Nephron progenitor cell (in vitro differentiated cells): ENCODE measurements at regions not wholly inside any gene's neighbourhood (a gene's known extent, or its start where the extent isn't known, plus 50 kb on each side); places are given as distances from the start of the nearest gene placed in this dataset.

Source experiments
- DNase-seq: peaks from one replicate; pipeline ENCODE4 v3.0.0; 2021
- H3K27ac Mint-ChIP-seq: 2 replicates; pipeline ENCODE4 v1.8.0; 2021; ENCODE audit warnings: mild to moderate bottlenecking, moderate library complexity, mixed read lengths
- H3K27me3 Mint-ChIP-seq: 2 replicates; pipeline ENCODE4 v1.8.0; 2021; ENCODE audit warnings: mild to moderate bottlenecking, low read depth, mixed read lengths; ENCODE audit not compliant: poor library complexity
- H3K36me3 Mint-ChIP-seq: 2 replicates; pipeline ENCODE4 v1.8.0; 2021; ENCODE audit warnings: low read depth, mixed read lengths
- H3K4me1 Mint-ChIP-seq: 2 replicates; pipeline ENCODE4 v1.8.0; 2021; ENCODE audit warnings: mixed read lengths
- H3K4me3 Mint-ChIP-seq: 2 replicates; pipeline ENCODE4 v1.8.0; 2021; ENCODE audit warnings: mild to moderate bottlenecking, moderate library complexity, mixed read lengths
- H3K9me3 Mint-ChIP-seq: 2 replicates; pipeline ENCODE4 v1.8.0; 2021; ENCODE audit warnings: mild to moderate bottlenecking, moderate library complexity, mixed read lengths
- TF ChIP-seq, protein P1 (sequence below): fragments of 200-600 bp; sonication (generic); IDR thresholded peaks from 2 replicates; pipeline ENCODE4 v1.5.0; 2021; ENCODE audit warnings: antibody characterized with exemption

DNA sequence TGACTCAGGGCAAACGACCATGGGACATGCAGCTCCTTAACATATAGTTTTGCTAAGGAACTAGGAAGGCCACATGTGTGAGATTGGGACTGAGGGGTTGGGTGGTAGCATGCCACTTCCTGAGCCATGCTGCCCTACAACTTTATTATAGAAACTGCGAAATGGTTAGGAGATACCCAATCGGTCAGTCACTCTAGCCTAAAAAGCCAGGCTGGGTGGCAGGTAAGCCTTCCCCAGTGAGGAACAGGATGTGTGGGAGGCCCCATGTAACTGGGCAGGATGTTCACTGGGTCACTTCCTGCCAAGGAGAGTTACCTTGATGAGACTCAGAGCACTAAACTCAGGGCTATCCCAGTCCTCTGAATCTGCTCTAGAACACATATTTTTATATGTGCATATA lies 123.5 kb downstream of the MAP3K7 start:
- no peak overlapping the region for H3K27ac Mint-ChIP-seq
- peaks cover 29% of the 10 kb centered on the region for H3K4me1 Mint-ChIP-seq
- no peaks in the 10 kb centered on the region for H3K27me3 Mint-ChIP-seq
- peaks cover 21% of the 10 kb centered on the region for H3K9me3 Mint-ChIP-seq
- no peak overlapping the region for H3K4me3 Mint-ChIP-seq
- peaks cover 4% of the 10 kb centered on the region for H3K36me3 Mint-ChIP-seq
- DNase-seq, result no peak
- TF ChIP-seq, protein P1, sequence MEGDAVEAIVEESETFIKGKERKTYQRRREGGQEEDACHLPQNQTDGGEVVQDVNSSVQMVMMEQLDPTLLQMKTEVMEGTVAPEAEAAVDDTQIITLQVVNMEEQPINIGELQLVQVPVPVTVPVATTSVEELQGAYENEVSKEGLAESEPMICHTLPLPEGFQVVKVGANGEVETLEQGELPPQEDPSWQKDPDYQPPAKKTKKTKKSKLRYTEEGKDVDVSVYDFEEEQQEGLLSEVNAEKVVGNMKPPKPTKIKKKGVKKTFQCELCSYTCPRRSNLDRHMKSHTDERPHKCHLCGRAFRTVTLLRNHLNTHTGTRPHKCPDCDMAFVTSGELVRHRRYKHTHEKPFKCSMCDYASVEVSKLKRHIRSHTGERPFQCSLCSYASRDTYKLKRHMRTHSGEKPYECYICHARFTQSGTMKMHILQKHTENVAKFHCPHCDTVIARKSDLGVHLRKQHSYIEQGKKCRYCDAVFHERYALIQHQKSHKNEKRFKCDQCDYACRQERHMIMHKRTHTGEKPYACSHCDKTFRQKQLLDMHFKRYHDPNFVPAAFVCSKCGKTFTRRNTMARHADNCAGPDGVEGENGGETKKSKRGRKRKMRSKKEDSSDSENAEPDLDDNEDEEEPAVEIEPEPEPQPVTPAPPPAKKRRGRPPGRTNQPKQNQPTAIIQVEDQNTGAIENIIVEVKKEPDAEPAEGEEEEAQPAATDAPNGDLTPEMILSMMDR, result no peak

DNA sequence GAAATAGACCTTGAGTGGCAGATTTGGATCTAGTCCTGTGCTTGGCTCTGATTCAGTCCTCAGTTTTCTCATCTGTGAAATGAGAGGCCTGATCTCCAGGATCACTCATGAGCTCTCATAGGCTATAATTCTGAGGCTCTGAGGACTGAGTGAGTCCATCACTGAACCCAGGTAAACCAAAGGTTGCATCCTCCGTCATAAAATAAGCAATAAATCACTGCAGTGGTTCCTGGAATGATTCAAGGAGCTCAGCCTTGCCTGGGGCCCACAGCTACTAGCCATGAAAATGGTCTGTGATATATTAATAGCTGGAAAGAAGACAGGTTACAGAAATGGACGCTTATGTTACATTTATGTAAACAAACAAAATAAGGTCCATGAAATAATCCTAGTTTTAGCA lies 124.8 kb downstream of the MAP3K7 start:
- H3K9me3 Mint-ChIP-seq, result peaks cover 21% of the 10 kb centered on the region
- H3K36me3 Mint-ChIP-seq, result peaks cover 4% of the 10 kb centered on the region
- TF ChIP-seq, protein P1, result no peak
- H3K27ac Mint-ChIP-seq, result no peak overlapping the region
- peaks cover 27% of the 10 kb centered on the region for H3K4me1 Mint-ChIP-seq
- DNase-seq, result no peak
- no peak overlapping the region for H3K4me3 Mint-ChIP-seq
- H3K27me3 Mint-ChIP-seq, result no peaks in the 10 kb centered on the region

DNA sequence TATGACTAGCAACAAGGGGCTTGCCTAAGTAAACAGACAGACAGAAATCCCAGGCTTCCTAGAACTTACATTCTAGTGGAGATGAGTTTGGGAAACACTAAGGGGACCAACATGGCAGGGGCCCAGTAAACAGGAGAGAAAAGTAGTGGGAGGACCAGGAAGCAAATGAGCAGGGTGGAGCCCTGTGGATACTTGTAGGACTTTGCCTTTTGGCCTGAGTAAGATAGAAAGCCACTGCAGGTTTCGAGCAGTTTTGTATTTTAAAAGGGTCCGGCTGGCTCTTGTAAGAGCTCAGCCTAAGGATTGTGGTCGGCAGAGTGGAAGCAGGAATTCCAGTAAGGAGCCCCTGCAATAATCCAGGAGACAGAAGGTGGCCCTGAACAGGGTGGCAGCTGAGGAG lies 125.5 kb downstream of the MAP3K7 start:
- Mint-ChIP-seq H3K9me3 (peaks cover 21% of the 10 kb centered on the region), H3K36me3 (peaks cover 4% of the 10 kb centered on the region), H3K4me1 (peaks cover 20% of the 10 kb centered on the region), H3K4me3 (no peak overlapping the region), H3K27me3 (no peaks in the 10 kb centered on the region), H3K27ac (no peak overlapping the region)
- DNase-seq, result no peak
- TF ChIP-seq, protein P1, result no peak

DNA sequence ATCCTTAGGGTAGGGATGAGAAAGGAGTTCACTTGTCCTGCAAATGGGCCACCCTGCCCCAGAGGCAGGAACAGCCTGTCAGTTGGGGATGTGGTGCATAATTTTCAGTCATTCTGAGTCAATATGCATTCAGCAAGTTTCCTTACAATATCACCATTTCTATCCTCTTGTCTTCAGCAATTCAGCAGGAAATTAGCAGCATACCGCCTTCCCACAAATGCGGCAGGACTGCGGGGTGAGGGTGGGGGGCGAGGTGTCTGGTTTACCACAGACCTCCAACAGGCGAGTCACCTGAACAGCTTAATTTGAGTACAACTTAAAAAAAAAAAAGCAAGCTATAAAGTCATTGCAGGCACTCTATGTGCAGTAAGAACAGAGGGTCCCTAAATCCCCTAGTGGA lies 126.8 kb downstream of the MAP3K7 start:
- Mint-ChIP-seq H3K4me3 (no peak overlapping the region), H3K9me3 (peaks cover 21% of the 10 kb centered on the region), H3K36me3 (peaks cover 4% of the 10 kb centered on the region), H3K27me3 (no peaks in the 10 kb centered on the region), H3K4me1 (peaks cover 14% of the 10 kb centered on the region), H3K27ac (no peak overlapping the region)
- TF ChIP-seq, protein P1, result no peak
- DNase-seq, result no peak

DNA sequence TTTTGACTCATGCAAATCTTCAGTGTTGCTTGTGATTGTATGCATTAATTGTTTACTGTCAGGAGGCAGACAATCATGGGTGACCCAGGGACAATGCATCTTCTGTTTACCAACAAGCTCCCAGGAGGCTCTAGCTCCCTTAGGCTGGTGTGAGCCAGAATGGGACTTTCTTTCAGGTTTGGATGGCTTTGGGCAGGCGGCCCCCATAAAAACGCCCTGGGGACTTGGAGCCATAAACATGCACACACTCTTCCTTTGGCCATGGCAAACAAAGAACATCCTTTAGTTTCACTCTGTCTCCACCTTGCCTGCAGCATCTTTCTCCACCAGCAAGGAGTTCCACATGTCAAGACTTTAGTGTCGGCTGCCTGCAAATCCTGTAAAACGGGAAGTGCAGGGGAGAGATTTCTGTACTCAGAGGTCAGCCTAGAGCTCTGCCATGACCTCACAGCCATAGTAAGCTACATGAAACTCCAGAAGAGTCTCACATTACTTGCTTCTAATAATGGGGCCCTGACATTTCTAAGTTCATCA lies 127.6 kb downstream of the MAP3K7 start:
- Mint-ChIP-seq H3K36me3 (peaks cover 4% of the 10 kb centered on the region), H3K27ac (peak overlapping the region; percentile 75), H3K4me1 (peaks cover 14% of the 10 kb centered on the region), H3K27me3 (no peaks in the 10 kb centered on the region), H3K4me3 (no peak overlapping the region), H3K9me3 (peaks cover 21% of the 10 kb centered on the region)
- no peak for DNase-seq
- TF ChIP-seq, protein P1, result no peak
